WTC11 (cell line): ENCODE measurements at regions not wholly inside any gene's neighbourhood (a gene's known extent, or its start where the extent isn't known, plus 50 kb on each side); places are given as distances from the start of the nearest gene placed in this dataset.

Source experiments
- ATAC-seq: fragments of 200-7000 bp; cut with Tn5 transposase; 2 replicates; pipeline ENCODE4 v1.10.0; 2021; ENCODE audit warnings: mild to moderate bottlenecking, moderate library complexity
- CTCF ChIA-PET: fragments of 300-600 bp; sonication (Branson Sonifier 250); formaldehyde crosslinking; loops from one replicate; lab custom pipeline; 2021; ENCODE audit warnings: antibody characterized with exemption; lab: Charles Lee
- POLR2A ChIA-PET: fragments of 350-600 bp; sonication (Branson Sonifier 250); formaldehyde crosslinking; loops from one replicate; lab custom pipeline; 2021; ENCODE audit warnings: antibody characterized with exemption; lab: Charles Lee
- DNase-seq: peaks from one replicate; pipeline ENCODE4 v3.0.0; 2021; ENCODE audit warnings: low spot score
- H3K27ac Mint-ChIP-seq: 2 replicates; pipeline ENCODE4 v1.8.0; 2021; ENCODE audit warnings: mixed read lengths
- H3K27me3 Mint-ChIP-seq: 2 replicates; pipeline ENCODE4 v1.8.0; 2021; ENCODE audit warnings: low read depth, mild to moderate bottlenecking, moderate library complexity, mixed read lengths
- H3K36me3 Mint-ChIP-seq: 2 replicates; pipeline ENCODE4 v1.8.0; 2021; ENCODE audit warnings: mixed read lengths
- H3K4me1 Mint-ChIP-seq: 2 replicates; pipeline ENCODE4 v1.8.0; 2022; ENCODE audit warnings: mixed read lengths
- H3K4me3 Mint-ChIP-seq: 2 replicates; pipeline ENCODE4 v1.8.0; 2021; ENCODE audit warnings: mild to moderate bottlenecking, moderate library complexity, mixed read lengths
- H3K9me3 Mint-ChIP-seq: 2 replicates; pipeline ENCODE4 v1.8.0; 2021; ENCODE audit warnings: mixed read lengths
- CREB1 ChIP-seq: sonication (generic); formaldehyde crosslinking; IDR thresholded peaks from 2 replicates; pipeline ENCODE4 v1.8.0; 2023; ENCODE audit warnings: mild to moderate bottlenecking, missing genetic modification reagents
- CREM ChIP-seq: sonication (generic); formaldehyde crosslinking; IDR thresholded peaks from 2 replicates; pipeline ENCODE4 v1.8.1; 2022; ENCODE audit warnings: mild to moderate bottlenecking, missing genetic modification reagents, moderate library complexity
- FOXK1 ChIP-seq: sonication (generic); formaldehyde crosslinking; IDR thresholded peaks from 2 replicates; pipeline ENCODE4 v1.8.0; 2022; ENCODE audit warnings: mild to moderate bottlenecking, moderate library complexity, missing genetic modification reagents
- GTF2I ChIP-seq: fragments of 250-450 bp; sonication (Bioruptor Pico); conservative IDR thresholded peaks from 2 replicates; pipeline ENCODE4 v1.4.0; 2021; ENCODE audit warnings: mild to moderate bottlenecking
- JUN ChIP-seq: sonication (generic); formaldehyde crosslinking; IDR thresholded peaks from 2 replicates; pipeline ENCODE4 v1.8.0; 2023; ENCODE audit warnings: mild to moderate bottlenecking, missing genetic modification reagents
- MYBL2 ChIP-seq: sonication (generic); formaldehyde crosslinking; IDR thresholded peaks from 2 replicates; pipeline ENCODE4 v1.8.1; 2023; ENCODE audit warnings: mild to moderate bottlenecking, moderate library complexity, missing genetic modification reagents
- NFATC4 ChIP-seq: fragments of 250-450 bp; sonication (Bioruptor Pico); IDR thresholded peaks from 2 replicates; pipeline ENCODE4 v1.9.0; 2021; ENCODE audit warnings: mild to moderate bottlenecking
- NFE2L1 ChIP-seq: sonication (generic); formaldehyde crosslinking; IDR thresholded peaks from 2 replicates; pipeline ENCODE4 v1.8.1; 2023; ENCODE audit warnings: missing genetic modification reagents
- SP1 ChIP-seq: sonication (generic); formaldehyde crosslinking; conservative IDR thresholded peaks from 2 replicates; pipeline ENCODE4 v1.8.1; 2022; ENCODE audit warnings: missing genetic modification reagents
- STAT6 ChIP-seq: sonication (generic); formaldehyde crosslinking; conservative IDR thresholded peaks from 2 replicates; pipeline ENCODE4 v1.8.1; 2023; ENCODE audit warnings: mild to moderate bottlenecking, low read depth, missing genetic modification reagents, moderate library complexity
- USF2 ChIP-seq: sonication (generic); formaldehyde crosslinking; IDR thresholded peaks from 2 replicates; pipeline ENCODE4 v1.8.1; 2023; ENCODE audit warnings: mild to moderate bottlenecking, missing genetic modification reagents, moderate library complexity
- ZMAT4 ChIP-seq: fragments of 250-450 bp; sonication (Bioruptor Pico); IDR thresholded peaks from 2 replicates; pipeline ENCODE4 v1.9.0; 2021; ENCODE audit warnings: mild to moderate bottlenecking
- ZNF138 ChIP-seq: sonication (generic); formaldehyde crosslinking; conservative IDR thresholded peaks from 2 replicates; pipeline ENCODE4 v1.8.1; 2022; ENCODE audit warnings: mild to moderate bottlenecking, moderate library complexity, missing genetic modification reagents
- ZNF671 ChIP-seq: fragments of 250-450 bp; sonication (Bioruptor Pico); IDR thresholded peaks from 2 replicates; pipeline ENCODE4 v1.8.0; 2021; ENCODE audit warnings: mild to moderate bottlenecking
- ZSCAN18 ChIP-seq: fragments of 250-450 bp; sonication (Bioruptor Pico); IDR thresholded peaks from 2 replicates; pipeline ENCODE4 v2.1.2; 2022; ENCODE audit warnings: mild to moderate bottlenecking, moderate library complexity
- TF ChIP-seq, protein P1 (sequence below): sonication (generic); formaldehyde crosslinking; IDR thresholded peaks from 2 replicates; pipeline ENCODE4 v1.8.0; 2023; ENCODE audit warnings: mild to moderate bottlenecking, missing genetic modification reagents
- TF ChIP-seq, protein P2 (sequence below): sonication (generic); formaldehyde crosslinking; IDR thresholded peaks from 2 replicates; pipeline ENCODE4 v1.8.1; 2022; ENCODE audit warnings: low read depth, missing genetic modification reagents, borderline replicate concordance
- TF ChIP-seq, protein P3 (sequence below): sonication (generic); formaldehyde crosslinking; IDR thresholded peaks from 2 replicates; pipeline ENCODE4 v1.8.0; 2022; ENCODE audit warnings: mild to moderate bottlenecking, missing genetic modification reagents

DNA sequence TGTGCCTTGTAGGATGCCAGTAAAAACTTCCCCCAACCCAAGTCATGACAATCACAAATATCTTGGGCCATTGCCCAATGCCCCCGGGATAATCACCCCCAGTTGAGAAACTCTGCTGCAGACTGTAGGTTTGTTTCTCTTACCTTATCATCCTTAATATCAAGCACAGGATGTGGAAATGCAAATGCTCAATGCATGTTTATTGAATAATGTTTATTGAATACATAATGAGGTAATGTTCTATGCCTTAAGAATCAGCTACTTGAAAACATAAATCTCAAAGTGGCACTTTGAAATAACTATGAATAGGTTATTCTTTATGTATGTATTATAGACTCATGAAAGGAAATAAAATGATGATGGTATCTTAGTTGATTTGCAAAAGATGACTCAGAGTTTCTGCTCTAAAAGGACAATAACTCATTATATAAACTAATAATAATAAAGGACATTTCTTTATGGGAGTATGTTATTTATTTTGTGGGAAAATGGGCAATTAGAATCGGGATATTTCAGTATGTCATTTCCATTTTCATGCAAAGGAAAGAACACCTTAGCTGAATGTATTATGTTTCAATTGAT, 414.2 kb downstream of the EFNB2 start:
- ChIA-PET POLR2A (no interaction called here), CTCF (no interaction called here)
- peaks cover 30% of the 10 kb centered on the region for H3K4me1 Mint-ChIP-seq
- TF ChIP-seq MYBL2 (CRISPR knock-in tag) = no peak
- H3K36me3 Mint-ChIP-seq = no peaks in the 10 kb centered on the region
- DNase-seq = no peak
- H3K27me3 Mint-ChIP-seq = no peaks in the 10 kb centered on the region
- no peak overlapping the region for H3K4me3 Mint-ChIP-seq
- no peak for ATAC-seq
- no peak overlapping the region for H3K27ac Mint-ChIP-seq
- peaks cover under 1% of the 10 kb centered on the region; the same call in 1 of the 2 replicates for H3K9me3 Mint-ChIP-seq

DNA sequence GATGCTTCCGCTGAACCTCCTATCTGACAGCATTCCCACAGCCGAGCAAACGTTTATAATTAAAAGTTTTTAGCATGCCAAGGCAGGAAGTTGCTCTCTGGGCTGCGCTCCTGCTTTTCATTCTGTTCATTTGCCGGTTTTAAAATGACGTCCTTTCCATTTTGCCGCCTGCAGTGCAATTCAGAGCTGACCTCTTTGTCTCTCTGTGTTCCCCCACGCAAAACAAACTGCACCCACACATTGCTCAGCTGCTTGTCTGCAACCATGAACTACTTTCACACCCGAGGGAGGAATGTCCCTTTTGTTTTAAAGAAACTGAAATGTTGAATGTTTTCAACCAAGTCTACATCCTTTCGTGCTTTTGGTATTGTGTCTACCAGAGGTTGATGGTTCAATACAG, 416.5 kb downstream of the EFNB2 start:
- Mint-ChIP-seq H3K4me1 (peaks cover 30% of the 10 kb centered on the region), H3K9me3 (peaks cover 5% of the 10 kb centered on the region; the same call in 1 of the 2 replicates), H3K36me3 (no peaks in the 10 kb centered on the region), H3K4me3 (no peak overlapping the region), H3K27ac (peak overlapping the region; percentile 71), H3K27me3 (no peaks in the 10 kb centered on the region)
- POLR2A ChIA-PET = no interaction called here
- TF ChIP-seq STAT6 (CRISPR knock-in tag) (no peak), FOXK1 (CRISPR knock-in tag) (no peak), ZNF138 (no peak), ZNF671 (CRISPR knock-in tag) (no peak), SP1 (CRISPR knock-in tag) (no peak), NFE2L1 (CRISPR knock-in tag) (no peak), ZMAT4 (CRISPR knock-in tag) (no peak), CREB1 (CRISPR knock-in tag) (no peak), USF2 (CRISPR knock-in tag) (no peak), ZSCAN18 (no peak), GTF2I (CRISPR knock-in tag) (no peak), JUN (CRISPR knock-in tag) (no peak), CREM (no peak), NFATC4 (CRISPR knock-in tag) (no peak)
- TF ChIP-seq, protein P1, sequence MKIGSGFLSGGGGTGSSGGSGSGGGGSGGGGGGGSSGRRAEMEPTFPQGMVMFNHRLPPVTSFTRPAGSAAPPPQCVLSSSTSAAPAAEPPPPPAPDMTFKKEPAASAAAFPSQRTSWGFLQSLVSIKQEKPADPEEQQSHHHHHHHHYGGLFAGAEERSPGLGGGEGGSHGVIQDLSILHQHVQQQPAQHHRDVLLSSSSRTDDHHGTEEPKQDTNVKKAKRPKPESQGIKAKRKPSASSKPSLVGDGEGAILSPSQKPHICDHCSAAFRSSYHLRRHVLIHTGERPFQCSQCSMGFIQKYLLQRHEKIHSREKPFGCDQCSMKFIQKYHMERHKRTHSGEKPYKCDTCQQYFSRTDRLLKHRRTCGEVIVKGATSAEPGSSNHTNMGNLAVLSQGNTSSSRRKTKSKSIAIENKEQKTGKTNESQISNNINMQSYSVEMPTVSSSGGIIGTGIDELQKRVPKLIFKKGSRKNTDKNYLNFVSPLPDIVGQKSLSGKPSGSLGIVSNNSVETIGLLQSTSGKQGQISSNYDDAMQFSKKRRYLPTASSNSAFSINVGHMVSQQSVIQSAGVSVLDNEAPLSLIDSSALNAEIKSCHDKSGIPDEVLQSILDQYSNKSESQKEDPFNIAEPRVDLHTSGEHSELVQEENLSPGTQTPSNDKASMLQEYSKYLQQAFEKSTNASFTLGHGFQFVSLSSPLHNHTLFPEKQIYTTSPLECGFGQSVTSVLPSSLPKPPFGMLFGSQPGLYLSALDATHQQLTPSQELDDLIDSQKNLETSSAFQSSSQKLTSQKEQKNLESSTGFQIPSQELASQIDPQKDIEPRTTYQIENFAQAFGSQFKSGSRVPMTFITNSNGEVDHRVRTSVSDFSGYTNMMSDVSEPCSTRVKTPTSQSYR = no peak
- TF ChIP-seq, protein P2, sequence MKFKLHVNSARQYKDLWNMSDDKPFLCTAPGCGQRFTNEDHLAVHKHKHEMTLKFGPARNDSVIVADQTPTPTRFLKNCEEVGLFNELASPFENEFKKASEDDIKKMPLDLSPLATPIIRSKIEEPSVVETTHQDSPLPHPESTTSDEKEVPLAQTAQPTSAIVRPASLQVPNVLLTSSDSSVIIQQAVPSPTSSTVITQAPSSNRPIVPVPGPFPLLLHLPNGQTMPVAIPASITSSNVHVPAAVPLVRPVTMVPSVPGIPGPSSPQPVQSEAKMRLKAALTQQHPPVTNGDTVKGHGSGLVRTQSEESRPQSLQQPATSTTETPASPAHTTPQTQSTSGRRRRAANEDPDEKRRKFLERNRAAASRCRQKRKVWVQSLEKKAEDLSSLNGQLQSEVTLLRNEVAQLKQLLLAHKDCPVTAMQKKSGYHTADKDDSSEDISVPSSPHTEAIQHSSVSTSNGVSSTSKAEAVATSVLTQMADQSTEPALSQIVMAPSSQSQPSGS (CRISPR knock-in tag) = no peak
- TF ChIP-seq, protein P3, sequence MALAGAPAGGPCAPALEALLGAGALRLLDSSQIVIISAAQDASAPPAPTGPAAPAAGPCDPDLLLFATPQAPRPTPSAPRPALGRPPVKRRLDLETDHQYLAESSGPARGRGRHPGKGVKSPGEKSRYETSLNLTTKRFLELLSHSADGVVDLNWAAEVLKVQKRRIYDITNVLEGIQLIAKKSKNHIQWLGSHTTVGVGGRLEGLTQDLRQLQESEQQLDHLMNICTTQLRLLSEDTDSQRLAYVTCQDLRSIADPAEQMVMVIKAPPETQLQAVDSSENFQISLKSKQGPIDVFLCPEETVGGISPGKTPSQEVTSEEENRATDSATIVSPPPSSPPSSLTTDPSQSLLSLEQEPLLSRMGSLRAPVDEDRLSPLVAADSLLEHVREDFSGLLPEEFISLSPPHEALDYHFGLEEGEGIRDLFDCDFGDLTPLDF (CRISPR knock-in tag) = no peak
- DNase-seq (no peak), ATAC-seq (no peak)
- CTCF ChIA-PET = no interaction called here
